Keratinocyte (primary cell): ENCODE measurements at regions not wholly inside any gene's neighbourhood (a gene's known extent, or its start where the extent isn't known, plus 50 kb on each side); places are given as distances from the start of the nearest gene placed in this dataset.

ENCODE experiments used
- DNase-seq: peaks from one replicate; pipeline ENCODE4 v3.0.0-alpha.2; 2011; ENCODE audit warnings: low read depth, missing footprints, low spot score
- FAIRE-seq: peaks from 2 replicates; lab custom pipeline; 2011; peaks lifted over from hg19 to GRCh38; lab: Jason Lieb, UNC
- H2AFZ ChIP-seq: 2 replicates; pipeline ENCODE4 v1.6.0; 2012; ENCODE audit warnings: low read length, control low read depth, inconsistent platforms; ENCODE audit not compliant: control insufficient read depth
- H3K27ac ChIP-seq: 2 replicates; pipeline ENCODE4 v1.5.1; 2011; ENCODE audit warnings: low read length; ENCODE audit not compliant: control insufficient read depth, insufficient read depth
- H3K27me3 ChIP-seq: 3 replicates; pipeline ENCODE4 v1.6.0; 2011; ENCODE audit warnings: low read length; ENCODE audit not compliant: control insufficient read depth, insufficient read depth; ENCODE audit errors: extremely low read depth
- H3K36me3 ChIP-seq, 2 experiments: 2 replicates in 1 of 2; 3 replicates in 1 of 2; pipeline ENCODE4 v1.5.1; 2011; ENCODE audit warnings: low read length in 2 of 2, mild to moderate bottlenecking in 1 of 2; ENCODE audit not compliant: control insufficient read depth in 2 of 2, insufficient read depth in 2 of 2; ENCODE audit errors: extremely low read depth in 1 of 2
- H3K4me1 ChIP-seq: 3 replicates; pipeline ENCODE4 v1.5.1; 2011; ENCODE audit warnings: low read length; ENCODE audit not compliant: control insufficient read depth, insufficient read depth; ENCODE audit errors: extremely low read depth
- H3K4me2 ChIP-seq: 3 replicates; pipeline ENCODE4 v1.6.0; 2011; ENCODE audit warnings: low read depth, low read length; ENCODE audit not compliant: control insufficient read depth, insufficient read depth; ENCODE audit errors: extremely low read depth
- H3K4me3 ChIP-seq, 3 experiments: fragments of 200-600 bp in 1 of 3; sonication (generic) in 1 of 3; 2 replicates in 2 of 3; 3 replicates in 1 of 3; pipeline ENCODE4 v1.5.1; 2011 to 2016; ENCODE audit warnings: low read length in 3 of 3, mild to moderate bottlenecking in 3 of 3, control low read depth in 2 of 3, inconsistent platforms in 1 of 3, low read depth in 1 of 3, mixed read lengths in 1 of 3, mixed run types in 1 of 3, moderate library complexity in 1 of 3; ENCODE audit not compliant: control insufficient read depth in 2 of 3, insufficient read depth in 2 of 3; ENCODE audit errors: extremely low read depth in 1 of 3
- H3K79me2 ChIP-seq: 2 replicates; pipeline ENCODE4 v1.6.0; 2012; ENCODE audit warnings: low read length; ENCODE audit not compliant: control insufficient read depth, insufficient read depth
- H3K9ac ChIP-seq: 3 replicates; pipeline ENCODE4 v1.6.0; 2011; ENCODE audit warnings: low read length; ENCODE audit not compliant: control insufficient read depth, insufficient read depth; ENCODE audit errors: extremely low read depth
- H3K9me1 ChIP-seq: 3 replicates; pipeline ENCODE4 v1.6.0; 2011; ENCODE audit warnings: low read length; ENCODE audit not compliant: control insufficient read depth, insufficient read depth; ENCODE audit errors: extremely low read depth
- H3K9me3 ChIP-seq: 2 replicates; pipeline ENCODE4 v1.5.1; 2012; ENCODE audit warnings: low read depth, low read length; ENCODE audit not compliant: control insufficient read depth
- H4K20me1 ChIP-seq: 3 replicates; pipeline ENCODE4 v1.6.0; 2011; ENCODE audit warnings: low read length; ENCODE audit not compliant: control insufficient read depth, insufficient read depth; ENCODE audit errors: extremely low read depth
- CTCF ChIP-seq, 3 experiments: IDR thresholded peaks in 1 of 3; conservative IDR thresholded peaks in 1 of 3; optimal IDR thresholded peaks in 1 of 3; 2 replicates in 2 of 3; 3 replicates in 1 of 3; pipeline versions ENCODE3 to v1.5.1; 2011; ENCODE audit warnings: low read length in 3 of 3, mild to moderate bottlenecking in 3 of 3, moderate library complexity in 2 of 3, control low read depth in 1 of 3, inconsistent platforms in 1 of 3; ENCODE audit not compliant: insufficient read depth in 2 of 3; ENCODE audit errors: extremely low read depth in 1 of 3
- EZH2 ChIP-seq: IDR thresholded peaks from one replicate; pipeline ENCODE4 v1.6.1; 2012; ENCODE audit warnings: inconsistent platforms, mild to moderate bottlenecking, low read length, moderate library complexity
- dilution Hi-C: fragments of 300-500 bp; cut with MboI; formaldehyde crosslinking; loops from one replicate; pipeline ENCODE4 v1.7.0; 2020; ENCODE audit warnings: low sequenced_read_pairs; ENCODE audit not compliant: extremely low pct_ligation_motif_present

- Histone ChIP-seq H3K36me3 (no peaks in the 10 kb centered on the region), H3K27me3 (no peaks in the 10 kb centered on the region), H3K27ac (no peak overlapping the region), H3K4me2 (no peak overlapping the region), H3K79me2 (no peaks in the 10 kb centered on the region), H3K9ac (no peak overlapping the region), H4K20me1 (no peaks in the 10 kb centered on the region), H3K4me3 (no peak overlapping the region), H3K9me3 (no peaks in the 10 kb centered on the region), H2AFZ (no peak overlapping the region), H3K4me1 (peaks cover 6% of the 10 kb centered on the region), H3K9me1 (no peaks in the 10 kb centered on the region)
- TF ChIP-seq EZH2: no peak
- TF ChIP-seq CTCF (optimal IDR thresholded peaks at IDR 0.05 in 1 of 3, IDR thresholded peaks at IDR 0.05 in 1 of 3, conservative IDR thresholded peaks at IDR 0.05 in 1 of 3; ENCODE audit: extremely low read depth in 1 of 3, insufficient read depth in 2 of 3, low read length in 3 of 3): no peak
- dilution Hi-C loops: no loop called here
- peak; percentile 32 for FAIRE-seq
- DNase-seq: no peak
Measured at GRCh38 chr9:22342491-22343217, 104.0 kb upstream of the DMRTA1 start.

DNA sequence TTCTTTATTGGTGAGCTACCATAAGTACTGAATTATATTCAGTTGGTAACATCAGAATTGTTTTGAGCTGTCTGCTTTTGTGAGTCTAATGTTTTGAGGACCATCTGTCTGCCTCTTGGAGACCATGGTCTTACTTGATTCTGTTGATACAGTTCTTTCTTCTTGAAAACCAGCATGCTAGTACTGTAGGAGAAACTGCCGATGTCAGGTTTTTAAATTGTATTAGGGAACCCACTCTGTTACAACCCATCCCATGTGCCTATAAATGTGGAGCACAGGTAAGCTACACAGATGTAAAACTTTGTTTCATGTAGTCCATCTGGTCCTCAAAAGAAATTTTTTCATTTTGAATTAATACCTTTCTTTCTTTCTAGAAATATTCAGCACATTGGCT is 103.4 kb upstream of the DMRTA1 start:
- Histone ChIP-seq H3K9me1 (no peaks in the 10 kb centered on the region), H3K9me3 (no peaks in the 10 kb centered on the region), H3K9ac (no peak overlapping the region), H3K27me3 (no peaks in the 10 kb centered on the region), H3K4me2 (no peak overlapping the region), H3K4me1 (peaks cover 6% of the 10 kb centered on the region), H4K20me1 (no peaks in the 10 kb centered on the region), H3K36me3 (no peaks in the 10 kb centered on the region), H3K27ac (no peak overlapping the region), H2AFZ (no peak overlapping the region), H3K4me3 (no peak overlapping the region), H3K79me2 (no peaks in the 10 kb centered on the region)
- FAIRE-seq (no peak), DNase-seq (no peak)
- TF ChIP-seq EZH2 (no peak), CTCF (optimal IDR thresholded peaks at IDR 0.05 in 1 of 3, IDR thresholded peaks at IDR 0.05 in 1 of 3, conservative IDR thresholded peaks at IDR 0.05 in 1 of 3; ENCODE audit: extremely low read depth in 1 of 3, insufficient read depth in 2 of 3, low read length in 3 of 3) (no peak)
- dilution Hi-C loops: no loop called here
